MM.1S (cell line): ENCODE measurements at regions not wholly inside any gene's neighbourhood (a gene's known extent, or its start where the extent isn't known, plus 50 kb on each side); places are given as distances from the start of the nearest gene placed in this dataset.

Source experiments
- EZH2 ChIP-seq: fragments of 300-600 bp; sonication (generic); optimal IDR thresholded peaks from 2 replicates; pipeline ENCODE3; 2017; ENCODE audit warnings: low read depth, mild to moderate bottlenecking, antibody characterized with exemption, low read length, mixed read lengths
- EZH2phosphoT487 ChIP-seq: fragments of 300-600 bp; sonication (generic); IDR thresholded peaks from 2 replicates; pipeline ENCODE4 v1.6.1; 2018; ENCODE audit warnings: antibody characterized with exemption, low read length
- TF ChIP-seq, protein P1 (sequence below): fragments of 300-600 bp; sonication (generic); IDR thresholded peaks from 2 replicates; pipeline ENCODE4 v1.5.1; 2016; ENCODE audit warnings: antibody characterized with exemption, low read length, mixed read lengths

DNA sequence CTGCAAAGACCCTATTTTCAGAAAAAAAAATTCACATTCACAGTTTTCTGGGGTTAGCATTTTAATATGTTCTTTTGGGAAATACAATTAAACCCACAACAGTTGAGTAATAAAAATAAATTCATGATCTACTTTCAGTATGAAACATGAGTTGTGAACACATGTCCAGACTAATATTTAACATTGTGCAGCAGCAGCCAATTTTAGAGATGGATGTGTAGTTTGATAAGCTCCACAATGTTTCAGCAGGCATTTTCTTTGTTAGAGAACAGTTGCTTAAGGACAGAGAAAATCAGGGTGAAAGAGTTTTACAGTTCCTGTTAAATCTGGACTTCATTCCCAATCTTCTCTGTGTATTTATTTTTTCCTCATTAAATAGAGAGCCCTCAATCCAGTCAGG, 519.5 kb downstream of the PIK3C3 start:
- TF ChIP-seq, protein P1, sequence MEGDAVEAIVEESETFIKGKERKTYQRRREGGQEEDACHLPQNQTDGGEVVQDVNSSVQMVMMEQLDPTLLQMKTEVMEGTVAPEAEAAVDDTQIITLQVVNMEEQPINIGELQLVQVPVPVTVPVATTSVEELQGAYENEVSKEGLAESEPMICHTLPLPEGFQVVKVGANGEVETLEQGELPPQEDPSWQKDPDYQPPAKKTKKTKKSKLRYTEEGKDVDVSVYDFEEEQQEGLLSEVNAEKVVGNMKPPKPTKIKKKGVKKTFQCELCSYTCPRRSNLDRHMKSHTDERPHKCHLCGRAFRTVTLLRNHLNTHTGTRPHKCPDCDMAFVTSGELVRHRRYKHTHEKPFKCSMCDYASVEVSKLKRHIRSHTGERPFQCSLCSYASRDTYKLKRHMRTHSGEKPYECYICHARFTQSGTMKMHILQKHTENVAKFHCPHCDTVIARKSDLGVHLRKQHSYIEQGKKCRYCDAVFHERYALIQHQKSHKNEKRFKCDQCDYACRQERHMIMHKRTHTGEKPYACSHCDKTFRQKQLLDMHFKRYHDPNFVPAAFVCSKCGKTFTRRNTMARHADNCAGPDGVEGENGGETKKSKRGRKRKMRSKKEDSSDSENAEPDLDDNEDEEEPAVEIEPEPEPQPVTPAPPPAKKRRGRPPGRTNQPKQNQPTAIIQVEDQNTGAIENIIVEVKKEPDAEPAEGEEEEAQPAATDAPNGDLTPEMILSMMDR: no peak
- TF ChIP-seq EZH2 (no peak), EZH2phosphoT487 (no peak)
